IPS-NIHi11 (cell line): ENCODE measurements at regions not wholly inside any gene's neighbourhood (a gene's known extent, or its start where the extent isn't known, plus 50 kb on each side); places are given as distances from the start of the nearest gene placed in this dataset.
"Not testable (repeated sequence)": the region's sequence is repeated elsewhere in the genome, so short reads cannot be mapped to it uniquely, and the experiment has no call there.

ENCODE experiments used
- DNase-seq: peaks from one replicate; pipeline ENCODE4 v3.0.0; 2012; ENCODE audit warnings: mixed read lengths, low spot score

DNA sequence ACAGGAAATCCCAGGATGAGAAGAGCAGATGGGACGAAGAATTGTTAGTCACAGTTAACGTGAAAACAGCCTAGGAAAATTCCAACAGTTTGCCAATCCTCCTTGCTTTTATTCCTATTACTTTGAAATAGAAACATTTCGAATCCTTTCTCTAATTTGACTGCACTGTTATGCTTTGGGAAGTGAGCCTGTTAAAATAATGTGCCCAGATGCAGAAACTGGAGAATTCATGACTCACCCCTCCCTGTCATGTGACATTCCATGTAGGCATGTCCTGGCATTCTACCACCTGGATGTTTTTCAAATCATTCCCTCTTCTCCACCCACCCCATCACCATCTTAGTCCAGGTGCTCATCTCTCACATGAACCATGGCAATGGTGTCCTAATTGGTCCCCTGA lies 107.3 kb downstream of the MINAR1 start:
- no peak for DNase-seq

DNA sequence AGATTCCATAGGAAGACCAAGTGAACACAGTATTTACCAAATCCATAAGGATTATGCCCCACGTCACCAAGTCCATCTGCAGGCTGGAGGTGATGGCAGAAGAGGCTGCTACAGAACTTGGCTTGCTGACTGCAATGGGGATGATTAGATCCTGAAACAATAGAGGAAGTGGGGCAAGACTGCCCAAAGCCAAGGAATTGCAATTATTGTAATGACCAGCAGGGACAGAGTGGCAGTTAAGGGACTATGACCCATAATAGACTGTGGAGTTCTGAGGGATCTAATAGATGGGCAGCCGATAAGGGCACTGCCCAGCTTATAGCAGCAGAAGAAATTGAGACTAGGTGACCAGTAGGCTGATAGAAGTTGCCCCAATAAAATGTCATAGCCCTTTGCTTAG lies 108.4 kb downstream of the MINAR1 start:
- peak; percentile 42 for DNase-seq

DNA sequence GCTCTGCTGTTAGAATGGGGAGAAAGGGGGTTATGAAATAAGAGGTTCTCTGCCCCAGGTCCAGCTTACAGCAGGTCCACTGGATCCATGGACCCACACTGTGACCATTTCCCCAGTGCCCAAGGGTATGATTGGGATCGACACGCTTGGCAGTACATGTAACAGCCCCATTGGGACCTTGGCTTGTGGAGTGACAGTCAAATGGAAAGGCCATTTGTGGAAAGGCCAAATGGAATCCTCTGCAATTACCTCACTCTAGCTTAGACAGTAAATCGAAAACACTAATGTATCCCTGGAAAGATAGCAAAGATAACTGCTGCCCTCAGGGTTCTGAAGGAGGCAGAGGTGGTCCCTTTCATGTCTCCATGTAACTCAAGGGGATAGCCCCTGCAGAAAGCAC lies 109.1 kb downstream of the MINAR1 start:
- no peak for DNase-seq

DNA sequence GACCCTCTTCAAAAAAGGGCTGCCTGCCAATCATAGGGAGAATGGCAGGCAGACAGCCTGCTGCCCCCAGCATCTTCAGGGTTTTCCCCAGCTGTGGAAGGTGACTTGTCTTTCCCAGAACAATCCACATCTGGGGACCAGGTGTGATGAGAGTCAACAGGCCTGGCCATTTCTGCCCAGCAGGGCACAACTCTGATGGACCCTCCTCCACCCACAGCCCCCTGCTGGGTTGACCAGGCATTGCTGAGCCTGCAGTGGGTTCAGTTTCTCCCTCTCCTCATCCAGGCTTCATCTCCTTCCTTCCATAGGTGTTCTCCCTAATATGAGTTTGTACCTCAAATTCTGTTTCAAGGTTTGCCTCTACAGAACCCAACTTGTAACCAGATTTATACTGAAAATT lies 111.0 kb downstream of the MINAR1 start:
- no peak for DNase-seq

DNA sequence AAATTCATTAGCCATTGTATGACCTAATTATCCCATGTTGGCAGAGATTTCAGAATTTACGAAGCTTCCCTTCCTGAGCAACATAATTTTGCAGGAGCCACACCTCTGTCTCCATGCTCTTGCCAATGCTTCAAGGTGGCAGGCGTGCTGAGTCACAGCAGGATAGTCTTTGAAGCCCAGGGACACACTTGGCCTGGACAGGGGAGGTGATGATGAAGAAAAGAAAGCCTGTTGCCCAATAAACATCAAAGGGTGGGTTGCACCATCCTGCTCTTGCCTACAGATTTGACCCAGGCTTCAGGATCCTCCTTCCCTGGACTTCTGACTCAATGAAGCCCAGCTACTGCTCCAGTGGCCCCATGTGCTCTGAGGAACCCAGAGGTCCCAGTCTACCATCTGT lies 117.1 kb downstream of the MINAR1 start:
- DNase-seq: no peak

DNA sequence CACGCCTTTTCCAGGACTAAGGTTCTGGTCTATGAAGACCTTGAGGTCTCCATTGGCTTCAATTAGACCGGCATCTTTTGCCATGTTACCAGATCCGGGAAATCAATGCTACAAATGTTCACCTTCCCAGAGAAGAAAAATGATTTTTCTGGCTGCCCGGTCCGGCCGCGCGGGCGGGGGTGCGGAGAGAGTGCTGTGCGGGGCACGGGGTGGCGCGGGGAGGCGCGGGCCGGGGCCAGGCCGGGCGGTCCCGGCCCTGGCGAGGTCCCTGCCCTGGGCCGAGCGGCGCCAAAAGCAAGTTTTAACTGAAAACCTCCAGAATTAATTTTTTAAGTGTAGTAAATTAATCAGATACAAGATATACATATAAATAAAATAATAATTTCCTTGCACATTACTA lies 128.2 kb downstream of the MINAR1 start:
- DNase-seq: no peak

DNA sequence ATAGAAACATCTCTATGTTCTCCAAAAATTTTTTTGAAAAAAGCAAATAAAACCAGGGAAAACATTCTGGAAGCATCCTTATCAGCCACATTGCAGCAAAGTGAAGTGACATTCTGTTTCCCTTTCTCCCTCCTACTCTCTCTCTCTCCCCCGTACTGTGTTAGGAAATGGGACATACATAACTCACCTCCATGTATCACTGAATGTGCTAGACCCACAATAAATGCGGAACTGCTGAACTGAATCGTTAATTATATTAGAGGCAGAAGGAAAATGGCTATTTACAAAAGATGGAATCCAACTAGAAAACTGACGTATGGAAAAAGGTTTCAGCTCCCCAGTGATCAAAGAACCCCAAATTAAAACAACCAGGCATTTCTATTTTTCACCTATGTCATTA lies 129.8 kb downstream of the MINAR1 start:
- no peak for DNase-seq

DNA sequence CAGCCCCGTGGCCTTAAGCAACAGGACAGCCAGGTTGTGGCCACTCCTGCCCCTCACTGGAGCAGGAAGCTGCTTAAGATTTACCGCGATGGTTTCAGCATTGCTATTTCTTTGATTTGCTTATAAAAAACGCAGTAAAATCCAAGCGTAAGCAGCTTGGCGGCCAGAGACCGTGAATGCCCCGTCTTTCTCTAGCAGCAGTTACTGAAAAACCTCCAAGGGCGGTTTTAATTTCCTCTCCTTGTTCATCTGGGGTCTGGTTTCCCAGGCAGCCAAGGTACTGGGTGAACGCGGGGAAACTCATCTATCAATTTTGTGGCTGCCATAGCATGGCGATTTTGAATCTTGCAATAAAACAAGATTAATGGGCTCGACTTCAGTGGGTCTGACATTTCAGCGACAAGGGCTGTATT lies 130.3 kb downstream of the MINAR1 start:
- no peak for DNase-seq

DNA sequence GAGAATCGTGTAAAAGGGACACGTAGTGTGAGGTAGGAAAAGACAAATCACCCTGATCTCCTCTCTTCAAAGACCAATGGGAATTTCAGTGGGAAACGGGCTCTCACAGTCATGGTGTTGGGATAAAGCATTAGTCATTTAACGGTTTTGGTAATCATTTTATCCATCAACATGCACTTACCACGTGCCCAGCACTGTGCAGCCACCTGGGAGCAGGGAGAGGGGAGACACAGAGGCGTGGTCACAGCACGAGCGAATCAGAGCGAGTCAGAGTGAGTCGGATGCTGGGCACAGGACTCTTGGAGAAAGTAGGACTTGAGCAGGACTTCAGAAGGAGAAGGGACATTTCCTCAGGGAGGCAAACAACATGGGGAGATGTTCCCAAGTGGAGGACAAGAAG lies 130.8 kb downstream of the MINAR1 start:
- no peak for DNase-seq

DNA sequence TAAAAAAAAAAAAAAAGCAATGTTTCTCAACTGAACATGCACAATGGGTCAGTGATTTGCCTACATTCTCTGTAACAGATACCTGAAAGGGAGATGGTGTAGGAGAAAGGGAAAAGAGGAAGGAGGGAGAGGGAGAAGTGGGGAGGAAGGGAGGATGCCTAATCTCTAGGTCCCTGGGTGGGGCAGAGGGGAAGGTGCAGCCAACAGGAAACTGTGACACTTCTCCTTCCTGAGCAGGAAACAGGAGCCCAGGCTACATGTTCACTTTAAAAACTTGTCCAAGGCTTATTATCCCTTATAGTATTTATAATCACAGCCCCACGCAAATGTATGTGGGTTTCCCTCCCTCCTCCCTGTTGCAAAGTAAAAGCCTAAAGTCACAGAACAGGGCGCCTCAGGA lies 137.9 kb downstream of the MINAR1 start:
- DNase-seq: no peak

DNA sequence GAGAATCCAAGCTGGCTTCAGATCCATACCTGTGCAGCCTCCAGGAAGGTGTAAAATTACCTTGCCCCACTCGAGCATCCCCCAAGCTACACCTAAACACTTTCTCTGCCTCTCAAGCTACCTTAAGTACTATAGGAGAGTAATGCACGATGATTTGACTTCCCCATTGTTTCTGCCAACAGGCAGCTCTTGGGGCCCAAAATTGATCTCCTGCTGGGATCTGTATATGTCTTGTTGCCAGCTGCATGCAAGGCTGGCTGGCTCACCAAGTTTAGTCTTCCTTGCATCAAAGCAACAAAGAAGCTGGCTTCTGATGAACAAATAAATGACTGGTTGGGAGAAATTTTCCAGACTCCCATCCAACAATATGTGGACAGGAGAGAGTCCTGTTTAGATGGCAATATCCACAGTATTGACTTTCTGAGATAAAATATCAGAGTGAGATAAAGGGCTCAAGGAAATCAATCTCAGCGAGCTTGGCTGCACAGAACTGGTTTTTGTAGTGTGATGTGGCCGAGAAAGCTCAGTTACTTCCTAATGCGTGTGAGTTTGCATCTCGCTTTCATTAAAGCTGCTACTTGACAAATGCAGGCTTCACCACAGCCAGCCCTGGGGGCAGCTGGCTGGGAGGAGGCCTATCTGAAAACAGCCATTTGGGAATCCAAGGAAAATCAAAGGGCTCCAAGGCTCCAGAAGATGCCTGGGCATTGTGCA lies 140.7 kb downstream of the MINAR1 start:
- DNase-seq: no peak

DNA sequence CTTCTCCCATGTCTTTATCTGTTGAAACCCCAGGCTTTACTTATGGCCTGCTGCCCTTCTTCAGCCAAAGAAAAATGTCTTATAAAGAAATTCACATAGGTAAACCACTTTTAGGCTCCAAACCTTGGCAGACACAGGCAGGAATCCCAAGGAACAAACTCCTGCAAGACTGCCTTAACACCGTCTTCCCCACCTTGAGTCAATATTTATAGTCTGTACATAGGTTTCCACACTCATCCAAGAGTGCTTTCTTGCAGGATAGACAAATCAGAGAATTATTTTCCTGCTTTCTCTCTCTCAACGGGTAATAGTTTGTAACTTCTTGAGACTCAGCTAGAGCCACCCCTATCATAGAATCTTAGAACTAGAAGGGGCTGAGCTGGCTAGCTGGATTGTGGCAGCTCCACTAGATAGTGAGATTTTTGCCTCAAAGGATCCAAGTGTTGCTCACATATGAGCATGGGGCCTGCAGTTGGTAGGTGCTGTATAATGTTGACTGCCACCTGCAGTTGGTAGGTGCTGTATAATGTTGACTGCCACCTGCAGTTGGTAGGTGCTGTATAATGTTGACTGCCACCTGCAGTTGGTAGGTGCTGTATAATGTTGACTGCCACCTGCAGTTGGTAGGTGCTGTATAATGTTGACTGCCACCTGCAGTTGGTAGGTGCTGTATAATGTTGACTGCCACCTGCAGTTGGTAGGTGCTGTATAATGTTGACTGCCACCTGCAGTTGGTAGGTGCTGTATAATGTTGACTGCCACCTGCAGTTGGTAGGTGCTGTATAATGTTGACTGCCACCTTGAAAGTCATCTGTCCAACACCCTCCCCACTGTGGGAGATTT lies 142.5 kb downstream of the MINAR1 start:
- not testable (repeated sequence) for DNase-seq

DNA sequence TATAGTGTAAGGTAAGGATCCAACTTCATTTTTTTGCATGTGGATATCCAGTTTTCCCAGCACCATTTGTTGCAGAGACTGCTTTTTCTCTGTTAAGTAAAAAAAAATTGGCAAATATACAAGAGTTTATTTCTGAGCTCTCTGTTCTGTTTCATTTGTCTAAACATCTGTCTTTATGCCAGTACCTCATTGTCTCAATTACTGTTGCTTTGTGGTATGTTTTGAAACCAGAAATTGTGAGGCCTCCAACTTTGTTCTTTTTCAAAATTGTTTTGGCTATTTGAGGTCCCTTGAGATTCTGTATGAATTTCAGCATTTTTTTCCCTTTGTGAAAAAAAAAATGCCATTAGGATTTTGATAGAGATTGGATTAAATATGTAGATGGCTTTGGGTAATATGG lies 150.5 kb downstream of the MINAR1 start:
- DNase-seq: no peak

DNA sequence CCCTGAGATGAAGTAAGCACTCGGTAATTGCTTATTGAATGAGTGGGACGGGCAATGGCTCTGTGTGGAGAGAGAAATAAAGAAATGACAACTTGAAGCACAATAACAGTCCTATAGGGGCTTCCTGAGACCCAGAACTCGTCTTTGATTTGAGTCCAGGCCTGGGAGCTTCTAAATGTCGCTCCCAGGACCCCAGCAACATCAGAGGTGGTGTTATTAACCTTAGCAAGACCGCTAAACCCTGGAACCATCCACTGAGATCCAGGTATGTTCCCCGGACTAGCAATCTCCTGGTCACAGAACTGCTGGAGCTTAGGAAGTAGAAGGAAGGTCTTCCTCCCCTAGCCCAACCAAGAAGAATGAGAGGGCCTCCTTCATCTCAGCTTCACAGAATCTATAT lies 160.0 kb downstream of the MINAR1 start:
- DNase-seq: no peak

DNA sequence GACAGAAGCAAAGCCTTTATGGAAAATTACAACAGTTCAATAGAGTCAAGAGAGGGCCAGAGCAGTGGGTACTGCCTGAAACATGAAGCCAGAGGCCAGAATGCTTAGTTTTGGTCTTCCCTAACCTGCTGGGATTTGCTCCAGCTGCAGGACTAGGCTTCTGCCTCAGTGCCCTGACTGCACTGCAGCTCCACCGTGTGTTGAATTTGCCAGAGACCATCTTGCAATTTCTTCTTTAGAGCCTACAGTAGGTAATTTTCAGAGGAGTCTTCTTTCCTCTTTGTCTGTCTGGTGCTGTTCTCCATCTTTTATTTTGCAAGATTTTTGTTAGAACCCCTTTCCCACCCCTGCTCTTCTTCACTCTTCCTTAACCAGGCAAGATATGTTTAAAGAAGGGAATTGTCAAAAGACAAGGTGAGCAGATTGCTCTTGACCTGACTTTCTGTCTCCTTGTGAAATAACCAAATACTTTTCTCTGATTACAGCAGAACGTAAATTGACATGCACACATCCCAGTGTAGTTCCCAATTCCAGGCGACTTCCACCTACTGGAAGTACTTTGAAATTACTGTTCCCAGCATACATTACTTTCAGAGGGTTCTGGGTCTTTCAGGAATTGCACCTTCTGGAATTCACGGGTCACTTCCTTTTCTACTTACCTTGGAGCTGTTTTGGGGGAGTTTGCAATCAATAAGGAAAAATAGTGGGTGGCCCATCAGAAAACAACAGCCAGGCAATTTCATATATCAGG lies 161.2 kb downstream of the MINAR1 start:
- peak; percentile 21 for DNase-seq

DNA sequence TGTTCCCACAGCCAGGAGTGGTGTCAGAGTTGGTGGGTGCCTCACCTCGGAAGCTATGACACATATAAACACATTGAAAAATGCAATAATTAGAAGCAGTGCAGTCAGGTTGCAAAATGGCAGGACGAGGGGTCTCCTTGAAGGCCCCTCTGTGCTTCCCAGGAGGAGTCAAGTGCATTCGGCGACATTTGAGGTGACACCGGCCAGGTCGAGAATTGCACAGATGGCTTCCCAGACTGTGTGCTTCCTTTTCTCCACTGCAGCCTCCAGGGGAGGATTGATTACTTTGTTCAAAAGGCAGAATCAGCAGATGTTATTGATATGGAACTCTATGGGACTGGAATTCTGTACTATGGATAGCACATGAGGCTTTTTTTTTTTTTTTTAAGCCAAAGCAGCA lies 163.2 kb downstream of the MINAR1 start:
- DNase-seq: no peak

DNA sequence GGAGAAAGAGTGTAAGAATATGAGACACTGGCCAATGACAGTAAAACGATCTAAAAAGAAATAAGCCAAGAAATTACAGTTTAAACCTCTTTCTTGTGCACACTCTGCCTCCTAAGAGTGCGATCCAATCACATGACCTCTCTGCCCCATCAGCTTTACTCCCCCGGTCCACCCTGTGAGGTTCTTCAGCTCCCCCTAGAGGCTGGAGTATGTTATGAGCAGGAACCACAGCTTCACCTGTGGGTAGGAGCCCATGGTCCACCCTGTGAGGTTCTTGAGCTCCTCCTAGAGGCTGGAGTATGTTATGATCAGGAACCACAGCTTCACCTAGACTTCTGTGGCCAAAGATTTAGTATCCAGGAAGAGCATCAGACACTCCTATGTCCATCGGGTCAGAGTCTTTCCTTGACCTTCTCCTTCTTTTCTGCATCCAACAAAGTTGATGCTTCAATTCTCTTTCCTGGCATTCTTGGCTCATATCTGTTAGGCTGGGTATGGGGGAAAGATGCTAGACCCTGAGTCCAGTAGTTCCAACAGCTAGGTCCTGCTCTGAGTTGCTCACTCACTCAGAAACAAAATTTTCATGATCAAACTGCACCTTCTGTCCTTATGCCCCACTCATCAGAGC lies 164.0 kb downstream of the MINAR1 start:
- peak; percentile 95 for DNase-seq

DNA sequence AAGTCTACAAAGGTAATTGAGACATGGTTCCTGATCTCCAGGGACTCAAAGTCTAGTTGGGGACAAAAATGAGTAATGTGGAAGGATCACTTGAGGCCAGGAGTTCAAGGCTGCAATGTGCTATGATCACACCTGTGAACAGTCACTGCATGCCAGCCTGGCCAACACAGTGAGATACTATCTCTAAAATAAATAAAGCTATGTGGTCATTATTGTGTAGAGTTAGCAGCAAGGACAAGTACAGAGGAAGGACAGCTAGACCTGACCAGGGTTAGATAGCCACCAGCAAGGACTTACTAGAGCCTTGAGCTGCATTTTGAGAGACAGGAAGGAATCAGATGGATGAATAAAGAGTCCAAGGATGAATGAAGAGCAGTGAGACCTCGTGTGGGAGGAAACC lies 166.5 kb downstream of the MINAR1 start:
- DNase-seq: no peak

DNA sequence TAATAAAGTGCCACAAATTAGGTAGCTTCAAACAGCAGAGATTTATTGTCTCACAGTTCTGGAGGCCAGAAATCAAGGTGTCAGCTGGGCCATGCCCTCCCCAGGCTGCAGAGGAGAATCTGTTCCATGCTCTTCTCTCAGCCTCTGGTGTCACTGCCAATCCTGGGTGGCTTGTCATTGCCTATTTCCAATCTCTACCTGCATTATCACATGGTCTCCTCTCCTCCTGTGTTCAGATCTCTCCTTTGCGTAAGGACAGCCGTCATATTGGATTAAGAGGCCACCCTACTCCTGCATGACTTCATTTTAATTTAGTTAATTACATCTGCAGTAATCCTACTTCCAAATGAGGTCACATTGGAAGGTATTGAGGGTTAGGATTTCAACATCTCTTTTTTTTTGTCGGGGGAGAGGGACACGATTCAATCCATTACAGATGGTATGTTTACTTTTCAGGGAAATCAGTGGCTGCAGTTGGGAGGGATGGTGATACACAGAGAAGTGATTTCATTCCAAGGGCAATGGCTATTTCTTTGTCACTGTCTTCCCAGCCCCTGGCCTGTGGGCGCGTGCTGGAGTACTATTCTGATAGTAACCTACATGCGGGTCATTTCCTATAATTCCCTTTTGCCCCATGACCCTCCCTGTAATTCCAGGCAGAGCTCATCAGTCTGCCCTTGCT lies 169.4 kb downstream of the MINAR1 start:
- DNase-seq: no peak

DNA sequence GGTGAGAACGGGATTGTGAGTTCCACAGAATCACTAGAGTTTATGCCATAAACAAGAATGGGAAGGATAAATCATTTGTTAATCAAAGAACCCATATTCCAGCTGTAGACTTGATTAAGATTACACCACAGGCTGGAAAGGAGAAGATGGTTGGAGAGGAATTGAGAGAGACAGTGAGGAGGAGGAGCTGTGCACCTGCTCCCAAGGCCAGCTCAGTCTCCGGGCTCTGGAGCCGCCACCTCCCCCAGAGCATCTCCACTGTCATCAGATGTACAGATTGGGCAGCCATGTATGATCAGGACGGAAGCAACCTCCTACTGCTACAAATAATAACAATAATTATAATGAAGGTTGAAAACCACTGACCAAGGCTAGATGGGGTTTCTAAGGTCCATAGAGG lies 170.0 kb downstream of the MINAR1 start:
- DNase-seq: no peak

DNA sequence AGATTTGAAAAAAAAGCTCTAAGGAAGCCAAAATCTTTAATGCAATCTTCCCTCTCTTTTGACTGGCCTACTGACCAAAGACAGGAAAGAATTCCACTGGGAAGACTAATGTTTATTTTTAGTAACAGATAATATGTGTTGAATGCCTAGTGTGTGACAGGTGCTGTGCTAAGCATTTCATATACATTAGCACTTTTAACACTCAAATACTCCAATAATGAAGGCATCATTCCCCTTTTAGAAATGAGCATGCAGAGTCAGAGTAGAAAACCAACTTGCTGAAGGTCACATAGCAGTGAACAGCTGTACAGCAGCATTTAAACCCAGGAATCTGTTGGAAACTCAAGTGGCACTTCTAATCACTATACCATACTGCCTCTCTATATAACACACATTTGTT lies 170.6 kb downstream of the MINAR1 start:
- no peak for DNase-seq

DNA sequence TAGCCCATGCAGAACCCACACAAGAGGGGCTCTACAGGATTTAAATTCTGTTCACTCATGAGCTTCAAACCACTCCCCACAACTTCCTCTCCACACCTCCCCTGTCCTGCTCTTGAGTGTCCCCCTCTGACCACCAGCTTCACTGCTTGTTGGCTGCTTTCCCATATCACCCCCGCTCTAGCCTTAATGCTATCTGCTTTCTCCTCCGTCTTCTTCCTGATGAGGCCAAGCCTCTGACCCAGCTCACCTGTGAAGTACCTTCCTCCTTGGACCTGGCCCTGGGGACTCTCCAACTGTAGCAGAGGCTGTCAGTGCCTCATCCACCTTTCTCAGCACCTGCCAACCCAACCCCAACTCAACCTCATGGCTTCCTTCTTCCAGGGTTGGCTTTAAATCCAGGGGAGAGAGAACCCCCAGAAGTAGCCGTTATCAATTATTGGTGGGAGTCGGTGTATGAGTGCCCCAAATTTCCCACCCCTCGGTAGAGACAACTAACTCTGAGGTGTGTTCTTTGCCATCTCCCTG lies 174.8 kb downstream of the MINAR1 start:
- DNase-seq: no peak
